Gastrocnemius medialis (tissue), 4 donors: ENCODE measurements at regions not wholly inside any gene's neighbourhood (a gene's known extent, or its start where the extent isn't known, plus 50 kb on each side); places are given as distances from the start of the nearest gene placed in this dataset.

Experiments used
- POLR2A ChIP-seq, 2 donors: fragments of 450-650 bp; IDR thresholded peaks; one replicate each; pipeline ENCODE4 v1.6.1; 2017; ENCODE audit warnings: antibody characterized with exemption in 2 of 2, mild to moderate bottlenecking in 2 of 2, moderate library complexity in 2 of 2
- TF ChIP-seq, protein P1 (sequence below), 5 experiments: fragments of 450-650 bp in 3 of 5; fragments of 200-600 bp in 2 of 5; sonication (generic) in 2 of 5; IDR thresholded peaks in 4 of 5; conservative IDR thresholded peaks in 1 of 5; 1 replicate in 4 of 5; 2 replicates in 1 of 5; pipeline ENCODE4 v1.5.1; 2016 to 2019; ENCODE audit warnings: antibody characterized with exemption in 5 of 5, mild to moderate bottlenecking in 3 of 5, moderate library complexity in 3 of 5

DNA sequence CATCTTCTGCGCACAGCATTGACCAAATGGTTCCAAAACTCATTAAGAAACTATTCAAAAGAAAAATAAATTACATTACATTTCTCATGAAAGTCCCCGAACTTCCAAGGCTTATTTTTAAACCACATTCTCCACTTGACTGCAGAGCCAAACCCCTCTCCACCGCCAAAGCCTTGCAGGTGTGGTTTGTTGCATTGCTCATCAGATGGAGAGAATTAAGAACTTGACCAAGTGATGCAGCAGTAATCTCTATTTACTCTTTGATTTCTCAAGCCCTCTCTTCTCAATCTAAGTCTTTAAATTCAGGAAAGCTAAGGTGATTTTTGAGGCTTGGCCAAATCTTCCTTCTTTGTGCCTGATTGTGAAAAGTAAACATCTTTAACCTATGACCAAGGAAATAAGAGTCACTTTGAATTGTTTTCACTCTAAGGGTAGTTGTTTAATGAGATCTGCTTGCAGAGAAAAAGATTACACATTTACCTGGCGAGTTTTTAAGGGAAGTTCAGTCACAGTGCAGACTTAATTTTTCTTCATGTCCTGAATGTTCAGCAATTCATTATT lies 290.5 kb upstream of the ITGA1 start:
- TF ChIP-seq, protein P1, sequence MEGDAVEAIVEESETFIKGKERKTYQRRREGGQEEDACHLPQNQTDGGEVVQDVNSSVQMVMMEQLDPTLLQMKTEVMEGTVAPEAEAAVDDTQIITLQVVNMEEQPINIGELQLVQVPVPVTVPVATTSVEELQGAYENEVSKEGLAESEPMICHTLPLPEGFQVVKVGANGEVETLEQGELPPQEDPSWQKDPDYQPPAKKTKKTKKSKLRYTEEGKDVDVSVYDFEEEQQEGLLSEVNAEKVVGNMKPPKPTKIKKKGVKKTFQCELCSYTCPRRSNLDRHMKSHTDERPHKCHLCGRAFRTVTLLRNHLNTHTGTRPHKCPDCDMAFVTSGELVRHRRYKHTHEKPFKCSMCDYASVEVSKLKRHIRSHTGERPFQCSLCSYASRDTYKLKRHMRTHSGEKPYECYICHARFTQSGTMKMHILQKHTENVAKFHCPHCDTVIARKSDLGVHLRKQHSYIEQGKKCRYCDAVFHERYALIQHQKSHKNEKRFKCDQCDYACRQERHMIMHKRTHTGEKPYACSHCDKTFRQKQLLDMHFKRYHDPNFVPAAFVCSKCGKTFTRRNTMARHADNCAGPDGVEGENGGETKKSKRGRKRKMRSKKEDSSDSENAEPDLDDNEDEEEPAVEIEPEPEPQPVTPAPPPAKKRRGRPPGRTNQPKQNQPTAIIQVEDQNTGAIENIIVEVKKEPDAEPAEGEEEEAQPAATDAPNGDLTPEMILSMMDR (IDR thresholded peaks at IDR 0.05 in 4 of 5, conservative IDR thresholded peaks at IDR 0.05 in 1 of 5), result no peak
- TF ChIP-seq POLR2A (IDR thresholded peaks at IDR 0.05), result no peak
